DOHH2 (cell line): ENCODE measurements at regions not wholly inside any gene's neighbourhood (a gene's known extent, or its start where the extent isn't known, plus 50 kb on each side); places are given as distances from the start of the nearest gene placed in this dataset.

Experiments used
- CTCF ChIP-seq: fragments of 200-600 bp; sonication (generic); IDR thresholded peaks from one replicate; pipeline ENCODE4 v1.5.1; 2014; ENCODE audit warnings: antibody characterized with exemption, mild to moderate bottlenecking, low read depth, low read length; ENCODE audit not compliant: poor library complexity, severe bottlenecking
- EZH2phosphoT487 ChIP-seq: fragments of 200-600 bp; sonication (generic); IDR thresholded peaks from 2 replicates; pipeline ENCODE4 v1.6.1; 2017; ENCODE audit warnings: borderline replicate concordance, mild to moderate bottlenecking, antibody characterized with exemption, low read length, moderate library complexity, mixed read lengths

GRCh38 chr1:55639051-55639450, 423.9 kb upstream of the USP24 start:
- no peak for TF ChIP-seq CTCF
- no peak for TF ChIP-seq EZH2phosphoT487
